WTC11 (cell line): ENCODE measurements at regions not wholly inside any gene's neighbourhood (a gene's known extent, or its start where the extent isn't known, plus 50 kb on each side); places are given as distances from the start of the nearest gene placed in this dataset.

ENCODE experiments used
- JUN ChIP-seq: sonication (generic); formaldehyde crosslinking; IDR thresholded peaks from 2 replicates; pipeline ENCODE4 v1.8.0; 2023; ENCODE audit warnings: mild to moderate bottlenecking, missing genetic modification reagents
- SOX15 ChIP-seq: fragments of 250-450 bp; sonication (Bioruptor Pico); IDR thresholded peaks from 2 replicates; pipeline ENCODE4 v1.9.0; 2021; ENCODE audit warnings: mild to moderate bottlenecking
- TEAD4 ChIP-seq: sonication (generic); formaldehyde crosslinking; IDR thresholded peaks from 2 replicates; pipeline ENCODE4 v1.8.0; 2022; ENCODE audit warnings: mild to moderate bottlenecking, missing genetic modification reagents
- ZNF232 ChIP-seq: sonication (generic); formaldehyde crosslinking; IDR thresholded peaks from 2 replicates; pipeline ENCODE4 v1.8.0; 2022; ENCODE audit warnings: mild to moderate bottlenecking, missing genetic modification reagents
- TF ChIP-seq, protein P1 (sequence below): fragments of 200-600 bp; IDR thresholded peaks from 2 replicates; pipeline ENCODE4 v1.8.0; 2022; ENCODE audit warnings: antibody characterized with exemption
- TF ChIP-seq, protein P2 (sequence below): fragments of 250-450 bp; sonication (Bioruptor Pico); IDR thresholded peaks from 2 replicates; pipeline ENCODE4 v2.1.2; 2022; ENCODE audit warnings: mild to moderate bottlenecking, moderate library complexity
- TF ChIP-seq, protein P3 (sequence below): sonication (generic); formaldehyde crosslinking; conservative IDR thresholded peaks from 2 replicates; pipeline ENCODE4 v1.8.1; 2022; ENCODE audit warnings: mild to moderate bottlenecking, missing genetic modification reagents
- TF ChIP-seq, protein P4 (sequence below): sonication (generic); formaldehyde crosslinking; IDR thresholded peaks from 2 replicates; pipeline ENCODE4 v1.8.0; 2022; ENCODE audit warnings: mild to moderate bottlenecking, missing genetic modification reagents

DNA sequence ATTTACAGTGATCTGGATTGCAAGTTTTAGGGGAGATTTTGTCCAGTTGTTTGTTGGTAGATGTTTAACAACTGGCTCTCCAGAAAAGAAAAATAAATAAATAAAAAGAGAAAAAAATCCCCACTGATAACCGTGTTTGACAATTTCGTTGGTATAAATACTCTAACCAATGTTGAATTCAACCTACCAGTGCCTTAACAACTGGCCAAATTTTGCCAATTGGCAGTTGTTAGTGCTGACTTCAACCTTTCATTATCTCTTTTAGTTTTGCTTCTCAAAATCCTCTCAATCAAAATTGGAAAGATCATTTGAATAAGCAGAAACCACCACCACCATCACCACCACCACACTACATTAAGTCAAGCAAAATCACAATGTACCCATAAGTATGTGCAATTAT is 490.3 kb downstream of the PIK3C3 start:
- TF ChIP-seq, protein P1, sequence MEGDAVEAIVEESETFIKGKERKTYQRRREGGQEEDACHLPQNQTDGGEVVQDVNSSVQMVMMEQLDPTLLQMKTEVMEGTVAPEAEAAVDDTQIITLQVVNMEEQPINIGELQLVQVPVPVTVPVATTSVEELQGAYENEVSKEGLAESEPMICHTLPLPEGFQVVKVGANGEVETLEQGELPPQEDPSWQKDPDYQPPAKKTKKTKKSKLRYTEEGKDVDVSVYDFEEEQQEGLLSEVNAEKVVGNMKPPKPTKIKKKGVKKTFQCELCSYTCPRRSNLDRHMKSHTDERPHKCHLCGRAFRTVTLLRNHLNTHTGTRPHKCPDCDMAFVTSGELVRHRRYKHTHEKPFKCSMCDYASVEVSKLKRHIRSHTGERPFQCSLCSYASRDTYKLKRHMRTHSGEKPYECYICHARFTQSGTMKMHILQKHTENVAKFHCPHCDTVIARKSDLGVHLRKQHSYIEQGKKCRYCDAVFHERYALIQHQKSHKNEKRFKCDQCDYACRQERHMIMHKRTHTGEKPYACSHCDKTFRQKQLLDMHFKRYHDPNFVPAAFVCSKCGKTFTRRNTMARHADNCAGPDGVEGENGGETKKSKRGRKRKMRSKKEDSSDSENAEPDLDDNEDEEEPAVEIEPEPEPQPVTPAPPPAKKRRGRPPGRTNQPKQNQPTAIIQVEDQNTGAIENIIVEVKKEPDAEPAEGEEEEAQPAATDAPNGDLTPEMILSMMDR = no peak
- TF ChIP-seq, protein P2, sequence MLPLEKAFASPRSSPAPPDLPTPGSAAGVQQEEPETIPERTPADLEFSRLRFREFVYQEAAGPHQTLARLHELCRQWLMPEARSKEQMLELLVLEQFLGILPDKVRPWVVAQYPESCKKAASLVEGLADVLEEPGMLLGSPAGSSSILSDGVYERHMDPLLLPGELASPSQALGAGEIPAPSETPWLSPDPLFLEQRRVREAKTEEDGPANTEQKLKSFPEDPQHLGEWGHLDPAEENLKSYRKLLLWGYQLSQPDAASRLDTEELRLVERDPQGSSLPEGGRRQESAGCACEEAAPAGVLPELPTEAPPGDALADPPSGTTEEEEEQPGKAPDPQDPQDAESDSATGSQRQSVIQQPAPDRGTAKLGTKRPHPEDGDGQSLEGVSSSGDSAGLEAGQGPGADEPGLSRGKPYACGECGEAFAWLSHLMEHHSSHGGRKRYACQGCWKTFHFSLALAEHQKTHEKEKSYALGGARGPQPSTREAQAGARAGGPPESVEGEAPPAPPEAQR (CRISPR knock-in tag) = no peak
- TF ChIP-seq, protein P3, sequence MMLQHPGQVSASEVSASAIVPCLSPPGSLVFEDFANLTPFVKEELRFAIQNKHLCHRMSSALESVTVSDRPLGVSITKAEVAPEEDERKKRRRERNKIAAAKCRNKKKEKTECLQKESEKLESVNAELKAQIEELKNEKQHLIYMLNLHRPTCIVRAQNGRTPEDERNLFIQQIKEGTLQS (CRISPR knock-in tag) = no peak
- TF ChIP-seq, protein P4, sequence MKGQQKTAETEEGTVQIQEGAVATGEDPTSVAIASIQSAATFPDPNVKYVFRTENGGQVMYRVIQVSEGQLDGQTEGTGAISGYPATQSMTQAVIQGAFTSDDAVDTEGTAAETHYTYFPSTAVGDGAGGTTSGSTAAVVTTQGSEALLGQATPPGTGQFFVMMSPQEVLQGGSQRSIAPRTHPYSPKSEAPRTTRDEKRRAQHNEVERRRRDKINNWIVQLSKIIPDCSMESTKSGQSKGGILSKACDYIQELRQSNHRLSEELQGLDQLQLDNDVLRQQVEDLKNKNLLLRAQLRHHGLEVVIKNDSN (CRISPR knock-in tag) = no peak
- TF ChIP-seq SOX15 (CRISPR knock-in tag) (no peak), TEAD4 (CRISPR knock-in tag) (no peak), ZNF232 (CRISPR knock-in tag) (no peak), JUN (CRISPR knock-in tag) (no peak)
